Osteoblast (primary cell): ENCODE measurements at regions not wholly inside any gene's neighbourhood (a gene's known extent, or its start where the extent isn't known, plus 50 kb on each side); places are given as distances from the start of the nearest gene placed in this dataset.

Source experiments
- DNase-seq: peaks from one replicate; pipeline ENCODE4 v3.0.0; 2011; ENCODE audit warnings: low spot score, mixed read lengths; ENCODE audit not compliant: insufficient read length; ENCODE audit errors: missing footprints
- H2AFZ ChIP-seq: 2 replicates; pipeline ENCODE4 v1.6.0; 2011; ENCODE audit warnings: mild to moderate bottlenecking, low read length
- H3K27ac ChIP-seq: 2 replicates; pipeline ENCODE4 v1.5.1; 2011; ENCODE audit warnings: mild to moderate bottlenecking, low read depth, low read length, moderate library complexity
- H3K27me3 ChIP-seq: 2 replicates; pipeline ENCODE4 v1.6.0; 2012; ENCODE audit warnings: mild to moderate bottlenecking, control low read depth, inconsistent platforms, low read length, moderate library complexity; ENCODE audit not compliant: insufficient read depth
- H3K36me3 ChIP-seq: 2 replicates; pipeline ENCODE4 v1.5.1; 2011; ENCODE audit warnings: mild to moderate bottlenecking, low read length, control low read depth, moderate library complexity; ENCODE audit not compliant: insufficient read depth
- H3K4me1 ChIP-seq: 2 replicates; pipeline ENCODE4 v1.5.1; 2011; ENCODE audit warnings: mild to moderate bottlenecking, low read length, control low read depth, moderate library complexity; ENCODE audit not compliant: insufficient read depth
- H3K4me2 ChIP-seq: 2 replicates; pipeline ENCODE4 v1.6.0; 2011; ENCODE audit warnings: mild to moderate bottlenecking, low read length; ENCODE audit not compliant: insufficient read depth
- H3K4me3 ChIP-seq: fragments of 200-600 bp; sonication (generic); 3 replicates; pipeline ENCODE4 v1.5.1; 2012; ENCODE audit warnings: mild to moderate bottlenecking, low read length, inconsistent platforms; ENCODE audit not compliant: insufficient read depth
- H3K79me2 ChIP-seq: 2 replicates; pipeline ENCODE4 v1.6.0; 2012; ENCODE audit warnings: mild to moderate bottlenecking, low read length, control low read depth, inconsistent platforms; ENCODE audit not compliant: insufficient read depth
- H3K9me3 ChIP-seq: 2 replicates; pipeline ENCODE4 v1.5.1; 2011; ENCODE audit warnings: low read depth, low read length, control low read depth
- H4K20me1 ChIP-seq: 2 replicates; pipeline ENCODE4 v1.6.0; 2012; ENCODE audit warnings: mild to moderate bottlenecking, low read length, control low read depth; ENCODE audit not compliant: insufficient read depth
- CTCF ChIP-seq: IDR thresholded peaks from 2 replicates; pipeline ENCODE4 v1.5.1; 2011; ENCODE audit warnings: mild to moderate bottlenecking, low read depth, low read length, moderate library complexity; ENCODE audit errors: extremely low read depth

GRCh38 chr14:49424436-49425331 is 161.5 kb downstream of the RPS29 start:
- TF ChIP-seq CTCF, result no peak
- DNase-seq, result no peak
- no peaks in the 10 kb centered on the region for H4K20me1 ChIP-seq

GRCh38 chr14:49420201-49420600 is 166.0 kb downstream of the RPS29 start:
- Histone ChIP-seq H3K79me2 (no peaks in the 10 kb centered on the region), H3K4me3 (no peak overlapping the region), H3K27ac (no peak overlapping the region), H3K36me3 (no peaks in the 10 kb centered on the region), H2AFZ (no peak overlapping the region), H3K4me1 (no peaks in the 10 kb centered on the region), H3K27me3 (no peaks in the 10 kb centered on the region), H4K20me1 (no peaks in the 10 kb centered on the region), H3K9me3 (no peaks in the 10 kb centered on the region), H3K4me2 (no peak overlapping the region)
- TF ChIP-seq CTCF, result no peak
- no peak for DNase-seq

More at GRCh38 chr14:49424436-49425331, 161.5 kb downstream of the RPS29 start:
- H3K9me3 ChIP-seq, result no peaks in the 10 kb centered on the region
- H3K4me2 ChIP-seq, result no peak overlapping the region
- no peak overlapping the region for H3K4me3 ChIP-seq
- no peaks in the 10 kb centered on the region for H3K27me3 ChIP-seq
- no peaks in the 10 kb centered on the region for H3K36me3 ChIP-seq
- H3K79me2 ChIP-seq, result no peaks in the 10 kb centered on the region
- H3K4me1 ChIP-seq, result no peaks in the 10 kb centered on the region
- no peak overlapping the region for H3K27ac ChIP-seq
- H2AFZ ChIP-seq, result no peak overlapping the region

- H3K79me2 ChIP-seq, result no peaks in the 10 kb centered on the region
- no peak for TF ChIP-seq CTCF
- H2AFZ ChIP-seq, result no peak overlapping the region
- H3K4me3 ChIP-seq, result no peak overlapping the region
- H4K20me1 ChIP-seq, result no peaks in the 10 kb centered on the region
- no peak overlapping the region for H3K27ac ChIP-seq
- no peak overlapping the region for H3K4me2 ChIP-seq
- no peak for DNase-seq
- H3K9me3 ChIP-seq, result no peaks in the 10 kb centered on the region
- H3K4me1 ChIP-seq, result no peaks in the 10 kb centered on the region
- no peaks in the 10 kb centered on the region for H3K36me3 ChIP-seq
- no peaks in the 10 kb centered on the region for H3K27me3 ChIP-seq
These were observed 167.4 kb downstream of the RPS29 start for GRCh38 chr14:49418789-49419188.

- Histone ChIP-seq H3K4me2 (no peak overlapping the region), H3K36me3 (no peaks in the 10 kb centered on the region), H3K27me3 (no peaks in the 10 kb centered on the region), H3K4me3 (no peak overlapping the region), H4K20me1 (no peaks in the 10 kb centered on the region), H3K27ac (no peak overlapping the region), H3K79me2 (no peaks in the 10 kb centered on the region), H2AFZ (no peak overlapping the region), H3K4me1 (no peaks in the 10 kb centered on the region), H3K9me3 (no peaks in the 10 kb centered on the region)
- peak; percentile 65 for DNase-seq
- TF ChIP-seq CTCF, result no peak
These were observed 168.4 kb downstream of the RPS29 start for GRCh38 chr14:49417790-49418189.
